MCF 10A (cell line): ENCODE measurements at regions not wholly inside any gene's neighbourhood (a gene's known extent, or its start where the extent isn't known, plus 50 kb on each side); places are given as distances from the start of the nearest gene placed in this dataset.

Experiments
- BruUV-seq: library from RNA; stranded (reverse); fragments of 400-500 nt; replicated peaks from 2 replicates; lab custom pipeline; 2021; lab: Mats Ljungman, UMichigan
- CTCF ChIA-PET: fragments of 300-600 bp; sonication (Branson Sonifier 250); formaldehyde crosslinking; extraction: SDS; loops from one replicate; lab custom pipeline; 2021; ENCODE audit warnings: antibody characterized with exemption, inconsistent platforms; lab: Yijun Ruan, JAX
- POLR2A ChIA-PET: fragments of 300-600, 350-650 bp; sonication (Branson Sonifier 250); formaldehyde crosslinking; extraction: SDS; loops from one replicate; lab custom pipeline; 2020; ENCODE audit warnings: antibody characterized with exemption, inconsistent platforms; lab: Yijun Ruan, JAX
- DNase-seq: peaks from one replicate; pipeline ENCODE4 v3.0.0-alpha.2; 2018; ENCODE audit not compliant: unreplicated experiment
- H3K27ac Mint-ChIP-seq: one replicate; pipeline ENCODE4 v1.8.0; 2022; ENCODE audit warnings: mild to moderate bottlenecking, low read depth, mixed read lengths; ENCODE audit not compliant: unreplicated experiment
- H3K27me3 Mint-ChIP-seq: one replicate; pipeline ENCODE4 v1.8.0; 2022; ENCODE audit warnings: mixed read lengths; ENCODE audit not compliant: insufficient read depth, unreplicated experiment
- H3K36me3 Mint-ChIP-seq: one replicate; pipeline ENCODE4 v1.8.0; 2022; ENCODE audit warnings: mild to moderate bottlenecking, moderate library complexity, mixed read lengths; ENCODE audit not compliant: insufficient read depth, unreplicated experiment
- H3K4me1 Mint-ChIP-seq: one replicate; pipeline ENCODE4 v1.8.0; 2022; ENCODE audit warnings: mixed read lengths; ENCODE audit not compliant: insufficient read depth, unreplicated experiment
- H3K4me3 Mint-ChIP-seq: one replicate; pipeline ENCODE4 v1.8.0; 2022; ENCODE audit warnings: mild to moderate bottlenecking, moderate library complexity, mixed read lengths; ENCODE audit not compliant: unreplicated experiment
- H3K9me3 Mint-ChIP-seq: one replicate; pipeline ENCODE4 v1.8.0; 2022; ENCODE audit warnings: mixed read lengths; ENCODE audit not compliant: unreplicated experiment
- intact Hi-C: fragments of 100-400 bp; cut with micrococcal nuclease; formaldehyde crosslinking; loops from 2 replicates; pipeline ENCODE4 v1.14.1; 2022
- TF ChIP-seq, protein P1 (sequence below): fragments of 200-600 bp; IDR thresholded peaks from one replicate; pipeline ENCODE4 v1.8.0; 2022; ENCODE audit warnings: antibody characterized with exemption, mild to moderate bottlenecking; ENCODE audit not compliant: unreplicated experiment

DNA sequence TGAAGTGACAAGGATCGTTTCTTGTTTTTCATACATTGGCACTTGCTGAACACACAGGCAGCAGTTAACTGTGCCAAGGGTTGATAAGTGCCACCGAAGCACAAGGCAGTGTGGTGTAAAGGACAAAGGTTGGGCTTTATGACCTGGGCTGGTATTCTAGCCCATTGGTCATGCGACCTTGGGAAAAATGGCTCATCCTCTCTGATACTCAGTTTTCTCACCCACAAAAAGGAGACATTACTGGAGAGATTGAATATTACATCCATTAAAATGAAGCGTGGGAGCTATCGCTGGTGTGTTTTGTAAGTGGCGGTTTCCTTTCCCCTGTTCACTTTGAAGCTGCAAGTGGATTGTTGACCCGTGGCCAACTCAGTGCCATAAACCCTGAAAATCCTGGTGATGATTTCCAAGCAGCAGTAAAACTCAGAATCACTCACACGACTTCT lies 216.9 kb downstream of the HAPSTR1 start:
- no peak overlapping the region for H3K27ac Mint-ChIP-seq

DNA sequence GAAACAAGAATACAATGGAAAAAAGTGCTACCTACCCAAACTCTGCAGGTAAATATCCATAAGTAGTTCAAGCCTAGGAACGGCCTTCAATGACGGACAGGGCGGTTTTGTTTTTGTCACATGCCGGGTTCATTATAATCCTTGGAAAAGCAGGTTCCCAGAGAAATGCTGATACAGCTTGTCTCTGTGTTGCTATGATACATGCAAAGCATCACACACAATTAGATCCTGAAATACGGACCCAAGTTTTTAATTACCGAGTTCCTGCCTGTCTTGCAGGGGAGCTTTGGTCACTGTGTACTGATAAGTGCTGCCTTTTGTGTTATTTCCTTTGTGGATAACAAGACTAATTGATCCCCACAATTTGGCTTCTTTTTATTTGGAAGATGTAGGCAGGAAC lies 217.4 kb downstream of the HAPSTR1 start:
- H3K4me1 Mint-ChIP-seq = no peaks in the 10 kb centered on the region

More for the DNA sequence above, 216.9 kb downstream of the HAPSTR1 start:
- DNase-seq = no peak
- H3K9me3 Mint-ChIP-seq = peaks cover 17% of the 10 kb centered on the region
- H3K4me3 Mint-ChIP-seq = no peak overlapping the region
- intact Hi-C loops = no loop called here
- no peaks in the 10 kb centered on the region for H3K27me3 Mint-ChIP-seq
- TF ChIP-seq, protein P1, sequence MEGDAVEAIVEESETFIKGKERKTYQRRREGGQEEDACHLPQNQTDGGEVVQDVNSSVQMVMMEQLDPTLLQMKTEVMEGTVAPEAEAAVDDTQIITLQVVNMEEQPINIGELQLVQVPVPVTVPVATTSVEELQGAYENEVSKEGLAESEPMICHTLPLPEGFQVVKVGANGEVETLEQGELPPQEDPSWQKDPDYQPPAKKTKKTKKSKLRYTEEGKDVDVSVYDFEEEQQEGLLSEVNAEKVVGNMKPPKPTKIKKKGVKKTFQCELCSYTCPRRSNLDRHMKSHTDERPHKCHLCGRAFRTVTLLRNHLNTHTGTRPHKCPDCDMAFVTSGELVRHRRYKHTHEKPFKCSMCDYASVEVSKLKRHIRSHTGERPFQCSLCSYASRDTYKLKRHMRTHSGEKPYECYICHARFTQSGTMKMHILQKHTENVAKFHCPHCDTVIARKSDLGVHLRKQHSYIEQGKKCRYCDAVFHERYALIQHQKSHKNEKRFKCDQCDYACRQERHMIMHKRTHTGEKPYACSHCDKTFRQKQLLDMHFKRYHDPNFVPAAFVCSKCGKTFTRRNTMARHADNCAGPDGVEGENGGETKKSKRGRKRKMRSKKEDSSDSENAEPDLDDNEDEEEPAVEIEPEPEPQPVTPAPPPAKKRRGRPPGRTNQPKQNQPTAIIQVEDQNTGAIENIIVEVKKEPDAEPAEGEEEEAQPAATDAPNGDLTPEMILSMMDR = no peak
- no peaks in the 10 kb centered on the region for H3K4me1 Mint-ChIP-seq
- POLR2A ChIA-PET = no interaction called here
- CTCF ChIA-PET = no interaction called here
- H3K36me3 Mint-ChIP-seq = no peaks in the 10 kb centered on the region
- BruUV-seq = no TSS peak

DNA sequence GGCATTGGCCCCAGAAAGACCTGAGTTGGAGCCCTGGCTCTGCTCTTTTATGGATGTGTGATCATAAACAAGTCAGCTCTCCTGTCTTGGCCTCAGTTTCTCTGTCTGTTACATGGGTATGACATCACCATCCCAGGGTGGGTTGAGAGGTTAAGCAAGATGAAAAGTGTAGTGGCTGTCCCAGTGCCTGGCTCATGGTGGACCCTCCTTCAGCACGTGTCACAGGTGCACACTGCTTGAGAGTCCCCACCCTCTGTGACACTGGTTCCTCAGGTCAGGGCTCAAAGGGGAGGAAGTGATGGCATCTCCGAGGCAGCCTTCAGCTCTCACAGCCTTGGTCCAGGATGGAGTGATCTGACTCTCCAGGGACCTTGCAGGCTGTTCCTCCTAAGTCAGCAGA lies 218.4 kb downstream of the HAPSTR1 start:
- no TSS peak for BruUV-seq
- ChIA-PET POLR2A (no interaction called here), CTCF (interaction anchor here (0.9 to 1.7 kb wide), 2 partner anchors 11 to 110 kb away, joined by 3 to 4 read pairs; no protein-coding TSS in a partner anchor)
- intact Hi-C loops = no loop called here
- Mint-ChIP-seq H3K4me1 (no peaks in the 10 kb centered on the region), H3K4me3 (no peak overlapping the region), H3K27ac (no peak overlapping the region), H3K9me3 (peaks cover 15% of the 10 kb centered on the region), H3K27me3 (no peaks in the 10 kb centered on the region), H3K36me3 (no peaks in the 10 kb centered on the region)
- DNase-seq = no peak
- TF ChIP-seq, protein P1 = no peak

More for the DNA sequence above, 217.4 kb downstream of the HAPSTR1 start:
- Mint-ChIP-seq H3K9me3 (peaks cover 17% of the 10 kb centered on the region), H3K27ac (no peak overlapping the region), H3K27me3 (no peaks in the 10 kb centered on the region), H3K36me3 (no peaks in the 10 kb centered on the region), H3K4me3 (no peak overlapping the region)
- DNase-seq = no peak
- CTCF ChIA-PET = interaction anchor here (0.6 kb wide), 2 partner anchors 38 to 148 kb away, joined by 3 to 4 read pairs; no protein-coding TSS in a partner anchor
- intact Hi-C loops = no loop called here
- TF ChIP-seq, protein P1 = no peak
- POLR2A ChIA-PET = no interaction called here
- no TSS peak for BruUV-seq

DNA sequence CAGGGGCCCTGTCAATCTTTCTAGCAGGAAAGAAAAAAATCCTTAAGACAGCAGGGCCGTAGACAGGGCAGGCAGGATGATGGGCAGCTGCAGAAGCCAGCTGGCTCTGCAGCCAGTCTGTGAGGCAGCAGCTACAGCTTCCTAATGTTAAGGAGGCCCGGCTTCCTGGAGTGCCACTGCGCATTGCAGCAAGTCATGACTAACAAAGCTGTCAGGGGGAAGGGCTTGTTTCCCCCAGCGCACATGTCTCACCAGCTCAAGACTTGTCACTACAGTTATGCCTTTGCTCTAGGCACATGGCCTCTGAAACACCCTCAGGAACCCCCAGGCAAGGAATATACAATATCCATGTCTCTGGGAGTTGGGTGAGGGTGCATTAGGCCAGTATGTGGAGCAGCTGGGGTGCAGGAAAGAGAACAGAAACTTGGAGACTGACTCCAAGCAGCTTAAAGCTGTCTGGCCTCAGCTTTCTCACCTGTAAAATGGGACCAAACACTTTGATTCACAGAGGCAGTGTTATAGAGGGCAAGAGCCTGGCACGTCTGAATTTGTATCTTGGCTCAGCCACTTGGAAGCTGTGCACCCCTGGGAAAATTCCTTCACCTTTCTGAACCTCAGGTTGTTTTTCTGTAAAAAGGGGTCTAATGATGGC lies 220.0 kb downstream of the HAPSTR1 start:
- CTCF ChIA-PET = interaction anchor here (0.8 to 1.7 kb wide), 2 partner anchors 8 to 12 kb away, joined by 3 to 4 read pairs; no protein-coding TSS in a partner anchor

More for the DNA sequence above, 220.0 kb downstream of the HAPSTR1 start:
- TF ChIP-seq, protein P1 = no peak
- Mint-ChIP-seq H3K4me3 (no peak overlapping the region), H3K27ac (no peak overlapping the region), H3K9me3 (peaks cover 21% of the 10 kb centered on the region), H3K36me3 (no peaks in the 10 kb centered on the region), H3K4me1 (no peaks in the 10 kb centered on the region), H3K27me3 (no peaks in the 10 kb centered on the region)
- BruUV-seq = no TSS peak
- POLR2A ChIA-PET = no interaction called here
- intact Hi-C loops = no loop called here
- no peak for DNase-seq
